ENCODE measurements at regions not wholly inside any gene's neighbourhood (a gene's known extent, or its start where the extent isn't known, plus 50 kb on each side); places are given as distances from the start of the nearest gene placed in this dataset.

GRCh38 chr1:38766125-38766524 is 93.4 kb downstream of the RRAGC start:
- Histone ChIP-seq H3K4me1 (ENCODE audit: control insufficient read depth, low read length) (no peaks in the 10 kb centered on the region), H3K4me3 (ENCODE audit: low read length) (no peak overlapping the region), H3K4me2 (ENCODE audit: low read length) (no peak overlapping the region), H3K27ac (ENCODE audit: low read depth, low read length) (no peak overlapping the region), H3K79me2 (ENCODE audit: control insufficient read depth, low read length) (no peaks in the 10 kb centered on the region), H3K27me3 (ENCODE audit: control insufficient read depth, low read length) (0 out of 2 replicates have a peak, but pooled peaks cover 3% of the 10 kb centered on the region), H3K36me3 (ENCODE audit: control insufficient read depth, low read length) (no peaks in the 10 kb centered on the region), H3K9me3 (ENCODE audit: control insufficient read depth, insufficient read depth, low read length) (no peaks in the 10 kb centered on the region), H4K20me1 (ENCODE audit: control insufficient read depth, insufficient read depth, low read depth, low read length) (no peaks in the 10 kb centered on the region), H3F3A (ENCODE audit: control insufficient read depth, insufficient read depth) (no peaks in the 10 kb centered on the region), H3K9me2 (replicated peaks; ENCODE audit: control insufficient read depth, low read length) (no peaks in the 10 kb centered on the region)
- TF ChIP-seq CTCF (IDR thresholded peaks at IDR 0.05; ENCODE audit: low read depth, low read length, poor library complexity, severe bottlenecking) (no peak), EZH2phosphoT487 (IDR thresholded peaks at IDR 0.05; ENCODE audit: borderline replicate concordance, low read length) (no peak)

GRCh38 chr1:38763121-38763520 is 96.5 kb downstream of the RRAGC start:
- H3K9me3 ChIP-seq (ENCODE audit: control insufficient read depth, insufficient read depth, low read length) = no peaks in the 10 kb centered on the region
- H3K27ac ChIP-seq (ENCODE audit: low read depth, low read length) = no peak overlapping the region
- no peaks in the 10 kb centered on the region for H3F3A ChIP-seq (ENCODE audit: control insufficient read depth, insufficient read depth)
- no peak overlapping the region for H3K4me3 ChIP-seq (ENCODE audit: low read length)
- no peaks in the 10 kb centered on the region for H3K9me2 ChIP-seq (replicated peaks; ENCODE audit: control insufficient read depth, low read length)
- H3K79me2 ChIP-seq (ENCODE audit: control insufficient read depth, low read length) = no peaks in the 10 kb centered on the region
- TF ChIP-seq CTCF (IDR thresholded peaks at IDR 0.05; ENCODE audit: low read depth, low read length, poor library complexity, severe bottlenecking) (no peak), EZH2phosphoT487 (IDR thresholded peaks at IDR 0.05; ENCODE audit: borderline replicate concordance, low read length) (no peak)
- no peaks in the 10 kb centered on the region for H3K4me1 ChIP-seq (ENCODE audit: control insufficient read depth, low read length)
- no peaks in the 10 kb centered on the region for H4K20me1 ChIP-seq (ENCODE audit: control insufficient read depth, insufficient read depth, low read depth, low read length)
- H3K4me2 ChIP-seq (ENCODE audit: low read length) = no peak overlapping the region
- no peaks in the 10 kb centered on the region for H3K36me3 ChIP-seq (ENCODE audit: control insufficient read depth, low read length)
- 0 out of 2 replicates have a peak, but pooled peaks cover 3% of the 10 kb centered on the region for H3K27me3 ChIP-seq (ENCODE audit: control insufficient read depth, low read length)

GRCh38 chr1:38760562-38760961 is 99.0 kb downstream of the RRAGC start:
- H3K36me3 ChIP-seq (ENCODE audit: control insufficient read depth, low read length) = no peaks in the 10 kb centered on the region
- H3K9me2 ChIP-seq (replicated peaks; ENCODE audit: control insufficient read depth, low read length) = no peaks in the 10 kb centered on the region
- no peaks in the 10 kb centered on the region for H3K4me1 ChIP-seq (ENCODE audit: control insufficient read depth, low read length)
- no peaks in the 10 kb centered on the region for H3F3A ChIP-seq (ENCODE audit: control insufficient read depth, insufficient read depth)
- no peak overlapping the region for H3K27ac ChIP-seq (ENCODE audit: low read depth, low read length)
- H3K4me3 ChIP-seq (ENCODE audit: low read length) = no peak overlapping the region
- no peak overlapping the region for H3K4me2 ChIP-seq (ENCODE audit: low read length)
- H3K79me2 ChIP-seq (ENCODE audit: control insufficient read depth, low read length) = no peaks in the 10 kb centered on the region
- TF ChIP-seq CTCF (IDR thresholded peaks at IDR 0.05; ENCODE audit: low read depth, low read length, poor library complexity, severe bottlenecking) (no peak), EZH2phosphoT487 (IDR thresholded peaks at IDR 0.05; ENCODE audit: borderline replicate concordance, low read length) (no peak)
- no peaks in the 10 kb centered on the region for H3K9me3 ChIP-seq (ENCODE audit: control insufficient read depth, insufficient read depth, low read length)
- no peaks in the 10 kb centered on the region for H4K20me1 ChIP-seq (ENCODE audit: control insufficient read depth, insufficient read depth, low read depth, low read length)
- 0 out of 2 replicates have a peak, but pooled peaks cover 3% of the 10 kb centered on the region for H3K27me3 ChIP-seq (ENCODE audit: control insufficient read depth, low read length)

Data from DOHH2 (cell line).